ELF-1 (cell line): ENCODE measurements at regions not wholly inside any gene's neighbourhood (a gene's known extent, or its start where the extent isn't known, plus 50 kb on each side); places are given as distances from the start of the nearest gene placed in this dataset.

ENCODE experiments used
- DNase-seq: peaks from one replicate; pipeline ENCODE4 v3.0.0-alpha.2; 2016; ENCODE audit warnings: low read depth, low spot score

DNA sequence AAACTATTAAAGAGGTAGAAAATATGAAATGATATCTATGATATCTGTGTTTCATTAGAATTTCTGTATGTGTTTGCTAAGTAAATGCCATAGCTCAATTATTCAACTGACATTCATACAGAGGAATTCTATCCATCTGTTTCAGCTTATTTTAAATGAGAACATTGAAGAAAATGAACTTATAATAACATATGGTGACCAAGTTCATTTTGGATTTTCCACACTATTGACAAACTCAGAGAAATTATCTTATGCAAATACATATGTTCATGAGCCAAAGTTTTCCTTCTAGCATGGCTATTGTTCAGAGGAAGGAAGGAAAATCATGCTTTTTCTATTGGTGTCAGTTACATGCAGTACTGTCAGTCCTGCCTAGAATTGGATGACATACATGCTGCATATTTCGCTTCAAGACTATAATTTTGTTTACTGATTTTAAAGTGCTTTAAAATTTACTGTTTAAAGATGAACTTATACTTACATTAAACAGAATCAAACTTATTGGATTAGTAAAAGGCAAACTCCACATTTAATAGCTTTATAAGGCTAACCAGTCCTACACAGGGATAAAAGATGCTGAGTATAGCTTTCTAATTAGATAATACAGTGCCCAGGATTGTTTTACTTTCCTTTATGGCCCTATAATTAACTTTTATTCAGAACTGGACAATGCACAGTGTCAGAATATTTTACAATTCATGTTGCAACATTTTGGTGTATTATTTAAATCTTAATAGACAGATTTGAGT is 646.2 kb downstream of the TRAM1L1 start:
- no peak for DNase-seq

- no peak for DNase-seq
Observed at GRCh38 chr4:116438417-116438816, 647.0 kb downstream of the TRAM1L1 start.

GRCh38 chr4:116427666-116428065 is 657.7 kb downstream of the TRAM1L1 start:
- DNase-seq: no peak

GRCh38 chr4:116413222-116413621 is 672.2 kb downstream of the TRAM1L1 start:
- DNase-seq: no peak

DNA sequence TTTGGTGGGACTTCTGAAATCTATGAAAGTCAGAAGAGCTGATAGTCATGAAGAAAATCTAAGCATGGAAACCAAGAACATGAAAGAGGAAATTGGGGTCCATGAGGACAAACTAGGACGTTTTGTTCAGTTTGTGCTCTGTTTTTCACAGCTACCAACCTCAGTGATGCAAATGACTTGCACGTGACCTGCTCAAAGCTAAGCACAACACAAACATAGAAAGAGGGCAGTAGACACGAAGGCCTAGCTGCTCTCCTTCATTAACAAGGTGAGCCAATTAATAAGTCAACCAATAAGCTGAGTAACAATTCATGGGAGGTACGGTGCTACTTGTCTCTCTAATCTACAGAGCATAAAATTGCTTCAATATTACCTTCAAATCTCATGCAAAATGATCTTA is 684.1 kb downstream of the TRAM1L1 start:
- no peak for DNase-seq

- no peak for DNase-seq
Observed at GRCh38 chr4:116400480-116400879, 684.9 kb downstream of the TRAM1L1 start.

DNA sequence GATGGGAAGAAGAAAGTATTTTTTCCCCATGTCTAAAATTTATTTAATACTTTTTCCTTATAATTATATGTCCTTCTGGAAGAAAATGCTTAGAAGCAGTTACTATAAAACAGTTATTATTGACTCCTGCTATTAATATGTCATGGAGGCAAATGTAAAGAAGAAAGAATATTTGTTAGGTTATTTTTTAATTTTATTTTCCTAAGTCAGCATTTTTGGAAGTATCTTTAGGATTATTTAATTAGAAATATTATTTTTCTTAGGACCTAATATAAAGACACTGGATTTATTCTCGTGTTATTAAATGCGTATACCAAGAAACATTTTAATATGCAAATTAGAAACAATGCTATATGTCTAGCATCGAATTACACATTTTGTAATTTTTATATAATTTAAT is 687.7 kb downstream of the TRAM1L1 start:
- no peak for DNase-seq

DNA sequence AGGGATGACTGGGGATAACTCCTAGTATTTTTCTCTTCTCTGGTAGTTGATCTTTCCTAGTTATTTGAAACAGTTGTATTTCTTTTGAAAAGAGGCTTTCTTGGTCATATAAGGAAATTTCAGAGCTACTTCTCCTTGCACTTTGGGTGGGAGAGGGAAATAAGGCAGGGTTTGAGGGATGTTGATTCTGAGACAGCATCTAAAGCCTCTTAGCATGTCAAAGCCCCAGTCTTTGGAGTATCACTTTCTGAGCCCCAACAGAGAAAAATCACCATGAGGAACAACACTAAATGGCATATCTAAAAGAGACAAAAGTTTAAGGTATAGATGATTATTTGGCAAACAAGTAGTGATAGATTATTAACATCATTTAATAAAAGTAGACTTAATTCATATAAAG is 688.1 kb downstream of the TRAM1L1 start:
- DNase-seq: no peak

GRCh38 chr4:116395408-116395807 is 690.0 kb downstream of the TRAM1L1 start:
- no peak for DNase-seq

- no peak for DNase-seq
Observed at GRCh38 chr4:116391020-116391419, 694.4 kb downstream of the TRAM1L1 start.

GRCh38 chr4:116389139-116389538 is 696.2 kb downstream of the TRAM1L1 start:
- no peak for DNase-seq

- peak; percentile 43 for DNase-seq
Observed at GRCh38 chr4:116387937-116388474, 697.4 kb downstream of the TRAM1L1 start.

- DNase-seq: no peak
Observed at GRCh38 chr4:116386856-116387255, 698.5 kb downstream of the TRAM1L1 start.

DNA sequence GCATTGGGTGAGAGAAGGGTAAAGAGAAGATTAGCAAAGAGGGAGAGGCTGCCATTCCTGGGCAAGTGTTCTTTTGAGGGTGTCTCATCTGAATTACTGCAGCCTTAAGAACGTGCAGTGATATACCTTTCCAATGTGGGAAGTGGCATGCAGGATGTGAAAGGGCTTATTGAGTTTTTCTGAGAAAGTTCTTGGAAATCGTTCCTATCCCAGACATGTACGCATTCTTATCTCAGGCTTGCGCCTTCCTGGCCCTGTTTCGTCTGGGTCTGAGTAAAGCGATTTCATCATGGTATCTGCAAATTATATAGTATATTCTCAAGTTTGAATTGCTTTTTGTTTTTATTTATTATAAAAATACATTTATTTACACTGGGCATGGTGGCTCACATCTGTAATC is 699.8 kb downstream of the TRAM1L1 start:
- DNase-seq: no peak

DNA sequence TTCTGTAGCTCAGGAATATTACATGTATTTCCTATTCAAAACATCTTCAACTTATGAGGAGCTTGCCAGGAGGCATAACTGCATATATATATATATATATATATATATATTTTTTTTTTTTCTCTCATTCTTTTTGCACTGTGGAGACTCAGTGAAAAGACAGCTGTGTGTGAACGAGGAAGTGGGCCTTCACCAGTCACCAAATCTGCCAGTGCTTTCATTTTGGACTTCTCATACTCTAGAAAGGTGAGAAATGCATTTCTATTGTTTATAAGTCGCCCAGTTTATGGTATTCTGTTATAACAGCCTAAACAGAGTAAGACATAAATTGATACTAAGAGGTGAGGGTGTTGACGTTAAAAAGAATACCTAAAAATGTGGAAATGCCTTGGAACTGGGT is 710.6 kb downstream of the TRAM1L1 start:
- DNase-seq: no peak

GRCh38 chr4:116362583-116362982 is 722.8 kb downstream of the TRAM1L1 start:
- DNase-seq: no peak

- no peak for DNase-seq
Observed at GRCh38 chr4:116361790-116362189, 723.6 kb downstream of the TRAM1L1 start.

GRCh38 chr4:116358633-116359222 is 726.6 kb downstream of the TRAM1L1 start:
- DNase-seq: peak; percentile 83

DNA sequence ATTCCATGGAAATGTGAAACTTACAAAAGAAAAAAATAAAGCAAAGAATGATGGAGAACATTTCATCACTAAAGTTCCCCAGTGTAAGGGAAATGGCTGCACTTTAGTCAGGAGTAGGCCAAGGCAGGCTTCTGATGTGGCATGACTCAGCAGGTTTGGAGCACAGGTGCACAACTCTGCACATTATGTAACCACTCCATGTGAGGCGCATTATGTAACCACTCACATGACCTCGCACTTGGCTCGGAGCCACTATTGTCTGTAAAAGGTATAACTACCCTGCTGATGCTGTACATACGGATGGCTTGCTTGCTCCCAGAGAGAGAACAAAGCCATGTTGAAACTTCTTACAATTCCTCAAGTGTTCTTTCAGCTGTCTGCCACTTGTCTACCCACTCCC is 727.6 kb downstream of the TRAM1L1 start:
- DNase-seq: no peak

- no peak for DNase-seq
Observed at GRCh38 chr4:116346750-116347149, 738.6 kb downstream of the TRAM1L1 start.

GRCh38 chr4:116343809-116344208 is 741.6 kb downstream of the TRAM1L1 start:
- DNase-seq: no peak

DNA sequence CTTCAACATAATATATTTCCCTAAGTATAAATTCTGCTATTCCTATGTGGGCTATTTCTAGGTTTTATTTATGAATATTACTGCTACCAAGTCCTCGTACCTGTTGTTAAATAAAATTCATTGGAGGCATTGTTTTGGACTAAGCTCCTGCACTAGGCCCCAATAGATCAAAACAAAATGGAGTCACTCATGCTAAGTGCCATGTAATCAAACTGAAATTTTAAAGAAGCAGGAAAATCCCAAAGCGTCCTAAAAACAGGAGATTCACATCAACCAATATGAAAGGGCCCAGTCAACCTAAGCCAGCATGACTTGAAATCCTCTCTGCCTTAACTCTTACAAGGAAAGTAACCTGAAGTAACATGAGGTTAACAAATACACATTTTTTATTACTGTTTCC is 743.2 kb downstream of the TRAM1L1 start:
- DNase-seq: no peak

GRCh38 chr4:116332508-116332907 is 752.9 kb downstream of the TRAM1L1 start:
- no peak for DNase-seq
